ENCODE measurements at regions not wholly inside any gene's neighbourhood (a gene's known extent, or its start where the extent isn't known, plus 50 kb on each side); places are given as distances from the start of the nearest gene placed in this dataset.

GRCh38 chr1:203931953-203932352 is 70.6 kb downstream of the SNRPE start (continued):
- TF ChIP-seq CTBP2 (IDR thresholded peaks at IDR 0.05; ENCODE audit: borderline replicate concordance, insufficient read depth, insufficient read length, low read length): no peak
- TF ChIP-seq MAFK (IDR thresholded peaks at IDR 0.05; ENCODE audit: low read depth, low read length): no peak
- TF ChIP-seq BCL11A (IDR thresholded peaks at IDR 0.05; ENCODE audit: low read depth in 2 of 2, low read length in 2 of 2): no peak
- no peak for TF ChIP-seq NANOG (IDR thresholded peaks at IDR 0.05; ENCODE audit: insufficient read depth, low read depth, low read length, poor library complexity, severe bottlenecking)
